Kidney epithelial cell (primary cell): ENCODE measurements at regions not wholly inside any gene's neighbourhood (a gene's known extent, or its start where the extent isn't known, plus 50 kb on each side); places are given as distances from the start of the nearest gene placed in this dataset.

Experiments
- DNase-seq: peaks from one replicate; pipeline ENCODE4 v3.0.0-alpha.2; 2010; ENCODE audit warnings: low read depth
- H3K27me3 ChIP-seq: 2 replicates; pipeline ENCODE4 v1.6.0; 2011; ENCODE audit warnings: low read length; ENCODE audit not compliant: control insufficient read depth, insufficient read depth
- H3K36me3 ChIP-seq: 2 replicates; pipeline ENCODE4 v1.5.1; 2011; ENCODE audit warnings: low read length; ENCODE audit not compliant: control insufficient read depth, insufficient read depth
- H3K4me3 ChIP-seq: 2 replicates; pipeline ENCODE4 v1.5.1; 2011; ENCODE audit warnings: low read depth, mild to moderate bottlenecking, control low read depth, low read length
- TF ChIP-seq, protein P1 (sequence below): IDR thresholded peaks from 2 replicates; pipeline ENCODE4 v1.5.1; 2011; ENCODE audit warnings: mild to moderate bottlenecking, moderate library complexity, low read length, control low read depth, inconsistent platforms; ENCODE audit not compliant: insufficient read depth, poor library complexity, severe bottlenecking

DNA sequence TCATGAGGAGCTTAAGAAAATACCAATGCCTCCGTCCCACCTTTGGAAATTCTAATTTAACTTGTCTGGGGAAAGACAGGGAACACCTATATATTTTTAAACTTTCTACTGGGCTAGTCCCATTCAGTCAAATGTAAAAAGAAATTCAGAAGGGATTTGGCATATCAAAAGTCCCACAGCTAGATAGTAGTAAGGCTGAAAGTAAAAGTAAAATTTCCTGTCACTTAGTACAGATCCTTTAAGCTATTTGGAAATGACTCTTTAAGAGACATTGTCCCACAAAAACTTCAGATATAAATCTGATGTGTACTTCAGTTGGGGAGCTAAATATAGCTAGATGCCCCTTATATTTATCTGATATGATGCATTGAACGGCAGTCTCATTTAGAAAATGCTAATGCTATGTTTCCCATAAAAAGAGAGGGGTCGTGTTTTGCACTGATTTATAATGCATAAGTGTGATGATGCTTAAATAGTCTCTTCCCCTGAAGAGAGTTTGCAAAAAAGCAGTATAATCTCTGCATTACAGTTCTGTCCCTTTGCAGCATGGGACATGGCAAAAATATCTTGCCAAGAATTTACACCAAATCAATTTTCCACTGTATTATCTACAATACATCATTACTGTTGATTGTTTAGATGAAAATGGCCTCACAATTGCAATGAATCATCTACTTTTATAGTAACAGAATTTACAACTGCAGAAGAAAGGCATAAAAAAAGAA, 860.8 kb upstream of the MAP3K7 start:
- H3K36me3 ChIP-seq: no peaks in the 10 kb centered on the region
- no peak overlapping the region for H3K4me3 ChIP-seq
- TF ChIP-seq, protein P1, sequence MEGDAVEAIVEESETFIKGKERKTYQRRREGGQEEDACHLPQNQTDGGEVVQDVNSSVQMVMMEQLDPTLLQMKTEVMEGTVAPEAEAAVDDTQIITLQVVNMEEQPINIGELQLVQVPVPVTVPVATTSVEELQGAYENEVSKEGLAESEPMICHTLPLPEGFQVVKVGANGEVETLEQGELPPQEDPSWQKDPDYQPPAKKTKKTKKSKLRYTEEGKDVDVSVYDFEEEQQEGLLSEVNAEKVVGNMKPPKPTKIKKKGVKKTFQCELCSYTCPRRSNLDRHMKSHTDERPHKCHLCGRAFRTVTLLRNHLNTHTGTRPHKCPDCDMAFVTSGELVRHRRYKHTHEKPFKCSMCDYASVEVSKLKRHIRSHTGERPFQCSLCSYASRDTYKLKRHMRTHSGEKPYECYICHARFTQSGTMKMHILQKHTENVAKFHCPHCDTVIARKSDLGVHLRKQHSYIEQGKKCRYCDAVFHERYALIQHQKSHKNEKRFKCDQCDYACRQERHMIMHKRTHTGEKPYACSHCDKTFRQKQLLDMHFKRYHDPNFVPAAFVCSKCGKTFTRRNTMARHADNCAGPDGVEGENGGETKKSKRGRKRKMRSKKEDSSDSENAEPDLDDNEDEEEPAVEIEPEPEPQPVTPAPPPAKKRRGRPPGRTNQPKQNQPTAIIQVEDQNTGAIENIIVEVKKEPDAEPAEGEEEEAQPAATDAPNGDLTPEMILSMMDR: no peak
- DNase-seq: no peak
- no peaks in the 10 kb centered on the region for H3K27me3 ChIP-seq

DNA sequence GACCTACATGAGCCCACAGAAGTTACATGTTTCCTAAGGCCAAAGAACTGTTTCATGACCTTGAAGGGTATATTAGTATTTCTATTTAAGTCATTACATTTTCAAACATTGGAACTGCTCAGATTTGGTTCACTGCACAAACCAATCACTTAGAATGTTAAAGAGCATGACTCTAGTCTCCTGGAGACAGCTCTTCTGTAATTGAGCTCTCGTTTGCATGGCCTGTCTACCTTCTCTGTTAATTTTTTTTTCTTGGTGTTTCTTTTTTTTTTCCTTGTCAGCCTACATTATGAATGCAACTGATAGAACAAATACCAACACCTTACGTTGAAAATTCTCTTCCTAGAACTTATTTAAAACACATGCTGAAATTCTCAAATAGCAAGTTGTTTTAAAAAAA, 860.2 kb upstream of the MAP3K7 start:
- DNase-seq: no peak
- H3K4me3 ChIP-seq: no peak overlapping the region

GRCh38 chr6:91443405-91443804, 856.5 kb upstream of the MAP3K7 start:
- Histone ChIP-seq H3K36me3 (no peaks in the 10 kb centered on the region), H3K4me3 (no peak overlapping the region), H3K27me3 (no peaks in the 10 kb centered on the region)
- DNase-seq: no peak
- TF ChIP-seq, protein P1: no peak

More for the DNA sequence above, 860.2 kb upstream of the MAP3K7 start:
- Histone ChIP-seq H3K36me3 (no peaks in the 10 kb centered on the region), H3K27me3 (no peaks in the 10 kb centered on the region)
- TF ChIP-seq, protein P1: no peak

GRCh38 chr6:91442342-91442741, 855.5 kb upstream of the MAP3K7 start:
- TF ChIP-seq, protein P1: no peak
- Histone ChIP-seq H3K27me3 (no peaks in the 10 kb centered on the region), H3K36me3 (no peaks in the 10 kb centered on the region), H3K4me3 (no peak overlapping the region)
- DNase-seq: no peak

GRCh38 chr6:91438570-91438969, 851.7 kb upstream of the MAP3K7 start:
- TF ChIP-seq, protein P1: no peak
- DNase-seq: no peak

GRCh38 chr6:91437315-91437729, 850.5 kb upstream of the MAP3K7 start:
- no peaks in the 10 kb centered on the region for H3K36me3 ChIP-seq
- no peaks in the 10 kb centered on the region for H3K27me3 ChIP-seq
- TF ChIP-seq, protein P1: no peak
- no peak for DNase-seq
- no peak overlapping the region for H3K4me3 ChIP-seq

More at GRCh38 chr6:91438570-91438969, 851.7 kb upstream of the MAP3K7 start:
- Histone ChIP-seq H3K27me3 (no peaks in the 10 kb centered on the region), H3K4me3 (no peak overlapping the region), H3K36me3 (no peaks in the 10 kb centered on the region)
